DND-41 (cell line): ENCODE measurements at regions not wholly inside any gene's neighbourhood (a gene's known extent, or its start where the extent isn't known, plus 50 kb on each side); places are given as distances from the start of the nearest gene placed in this dataset.

ENCODE experiments used
- ATAC-seq: fragments of 200-7000 bp; cut with Tn5 transposase; 3 replicates; pipeline ENCODE4 v1.9.1; 2021; ENCODE audit warnings: low read depth; ENCODE audit not compliant: insufficient read depth
- DNase-seq: peaks from one replicate; pipeline ENCODE4 v3.0.0-alpha.2; 2020
- H2AFZ ChIP-seq: 2 replicates; pipeline ENCODE4 v1.6.0; 2012; ENCODE audit warnings: low read depth, low read length
- H3K27ac ChIP-seq: 2 replicates; pipeline ENCODE4 v1.5.1; 2012; ENCODE audit warnings: low read length, inconsistent platforms
- H3K27me3 ChIP-seq: fragments of 200-600 bp; sonication (generic); 2 replicates; pipeline ENCODE4 v1.6.0; 2012; ENCODE audit warnings: low read length, mild to moderate bottlenecking, inconsistent platforms; ENCODE audit not compliant: insufficient read depth, poor library complexity
- H3K36me3 ChIP-seq: 2 replicates; pipeline ENCODE4 v1.5.1; 2012; ENCODE audit warnings: low read length, inconsistent platforms; ENCODE audit not compliant: insufficient read depth
- H3K4me1 ChIP-seq: 2 replicates; pipeline ENCODE4 v1.5.1; 2012; ENCODE audit warnings: mild to moderate bottlenecking, low read length; ENCODE audit not compliant: insufficient read depth
- H3K4me2 ChIP-seq: 2 replicates; pipeline ENCODE4 v1.6.0; 2012; ENCODE audit warnings: mild to moderate bottlenecking, moderate library complexity, low read length, inconsistent platforms; ENCODE audit not compliant: insufficient read depth
- H3K4me3 ChIP-seq, 2 experiments: fragments of 200-600 bp in 1 of 2; shearing (Covaris generic) in 1 of 2; 2 replicates each; pipeline ENCODE4 v1.5.1; 2012 to 2016; ENCODE audit warnings: inconsistent platforms in 2 of 2, low read length in 2 of 2, mild to moderate bottlenecking in 2 of 2, low read depth in 1 of 2, moderate library complexity in 1 of 2
- H3K79me2 ChIP-seq: 2 replicates; pipeline ENCODE4 v1.6.0; 2012; ENCODE audit warnings: low read length, inconsistent platforms; ENCODE audit not compliant: insufficient read depth
- H3K9ac ChIP-seq: 2 replicates; pipeline ENCODE4 v1.6.0; 2012; ENCODE audit warnings: low read depth, mild to moderate bottlenecking, inconsistent platforms, low read length, moderate library complexity
- H3K9me3 ChIP-seq: 2 replicates; pipeline ENCODE4 v1.5.1; 2012; ENCODE audit warnings: low read length, moderate library complexity, mild to moderate bottlenecking, inconsistent platforms; ENCODE audit not compliant: insufficient read depth, severe bottlenecking
- H4K20me1 ChIP-seq: 2 replicates; pipeline ENCODE4 v1.6.0; 2012; ENCODE audit warnings: low read length; ENCODE audit not compliant: insufficient read depth
- EZH2 ChIP-seq: IDR thresholded peaks from 3 replicates; pipeline ENCODE4 v1.6.1; 2012; ENCODE audit warnings: borderline replicate concordance, low read depth, mild to moderate bottlenecking, moderate library complexity, low read length, inconsistent platforms; ENCODE audit not compliant: severe bottlenecking
- TF ChIP-seq, protein P1 (sequence below): IDR thresholded peaks from 2 replicates; pipeline ENCODE4 v1.5.1; 2012; ENCODE audit warnings: borderline replicate concordance, low read length, moderate library complexity, mild to moderate bottlenecking; ENCODE audit not compliant: poor library complexity, severe bottlenecking; ENCODE audit errors: extremely low read depth

- TF ChIP-seq, protein P1, sequence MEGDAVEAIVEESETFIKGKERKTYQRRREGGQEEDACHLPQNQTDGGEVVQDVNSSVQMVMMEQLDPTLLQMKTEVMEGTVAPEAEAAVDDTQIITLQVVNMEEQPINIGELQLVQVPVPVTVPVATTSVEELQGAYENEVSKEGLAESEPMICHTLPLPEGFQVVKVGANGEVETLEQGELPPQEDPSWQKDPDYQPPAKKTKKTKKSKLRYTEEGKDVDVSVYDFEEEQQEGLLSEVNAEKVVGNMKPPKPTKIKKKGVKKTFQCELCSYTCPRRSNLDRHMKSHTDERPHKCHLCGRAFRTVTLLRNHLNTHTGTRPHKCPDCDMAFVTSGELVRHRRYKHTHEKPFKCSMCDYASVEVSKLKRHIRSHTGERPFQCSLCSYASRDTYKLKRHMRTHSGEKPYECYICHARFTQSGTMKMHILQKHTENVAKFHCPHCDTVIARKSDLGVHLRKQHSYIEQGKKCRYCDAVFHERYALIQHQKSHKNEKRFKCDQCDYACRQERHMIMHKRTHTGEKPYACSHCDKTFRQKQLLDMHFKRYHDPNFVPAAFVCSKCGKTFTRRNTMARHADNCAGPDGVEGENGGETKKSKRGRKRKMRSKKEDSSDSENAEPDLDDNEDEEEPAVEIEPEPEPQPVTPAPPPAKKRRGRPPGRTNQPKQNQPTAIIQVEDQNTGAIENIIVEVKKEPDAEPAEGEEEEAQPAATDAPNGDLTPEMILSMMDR: no peak
- TF ChIP-seq EZH2: no peak
- H3K4me3 ChIP-seq: no peak overlapping the region
- H3K4me2 ChIP-seq: no peak overlapping the region
- DNase-seq: no peak
- H3K79me2 ChIP-seq: no peaks in the 10 kb centered on the region
- H3K36me3 ChIP-seq: no peaks in the 10 kb centered on the region
- H3K9ac ChIP-seq: no peak overlapping the region
- H4K20me1 ChIP-seq: no peaks in the 10 kb centered on the region
- no peaks in the 10 kb centered on the region for H3K9me3 ChIP-seq
- no peak overlapping the region for H3K27ac ChIP-seq
- no peaks in the 10 kb centered on the region for H3K27me3 ChIP-seq
- no peak overlapping the region for H2AFZ ChIP-seq
- ATAC-seq: no peak
- H3K4me1 ChIP-seq: no peaks in the 10 kb centered on the region
Observed at GRCh38 chr4:32768664-32769389, 2048.7 kb downstream of the PCDH7 start.

- DNase-seq (no peak), ATAC-seq (no peak)
- Histone ChIP-seq H2AFZ (no peak overlapping the region), H3K4me1 (no peaks in the 10 kb centered on the region), H3K27me3 (no peaks in the 10 kb centered on the region), H3K27ac (no peak overlapping the region), H3K9me3 (no peaks in the 10 kb centered on the region), H3K36me3 (no peaks in the 10 kb centered on the region), H3K9ac (no peak overlapping the region), H3K4me2 (no peak overlapping the region), H3K79me2 (no peaks in the 10 kb centered on the region), H3K4me3 (no peak overlapping the region), H4K20me1 (no peaks in the 10 kb centered on the region)
- no peak for TF ChIP-seq EZH2
- TF ChIP-seq, protein P1: no peak
Observed at GRCh38 chr4:32771491-32771890, 2051.3 kb downstream of the PCDH7 start.

GRCh38 chr4:32775049-32775448 lies 2054.9 kb downstream of the PCDH7 start:
- Histone ChIP-seq H3K27ac (no peak overlapping the region), H3K9ac (no peak overlapping the region), H3K79me2 (no peaks in the 10 kb centered on the region), H3K27me3 (no peaks in the 10 kb centered on the region), H2AFZ (no peak overlapping the region), H3K4me1 (no peaks in the 10 kb centered on the region), H4K20me1 (no peaks in the 10 kb centered on the region), H3K4me2 (no peak overlapping the region), H3K9me3 (no peaks in the 10 kb centered on the region), H3K4me3 (no peak overlapping the region), H3K36me3 (no peaks in the 10 kb centered on the region)
- ATAC-seq (no peak), DNase-seq (no peak)
- no peak for TF ChIP-seq EZH2
- TF ChIP-seq, protein P1: no peak
